Ammon's horn (tissue), 1 donor: ENCODE measurements at regions not wholly inside any gene's neighbourhood (a gene's known extent, or its start where the extent isn't known, plus 50 kb on each side); places are given as distances from the start of the nearest gene placed in this dataset.
A peak's percentile ranks its signal among the peaks of the same experiment; 100 is the strongest.

ENCODE experiments used
- DNase-seq: peaks from one replicate; pipeline ENCODE4 v3.0.0-alpha.2; 2016; ENCODE audit warnings: low spot score

DNA sequence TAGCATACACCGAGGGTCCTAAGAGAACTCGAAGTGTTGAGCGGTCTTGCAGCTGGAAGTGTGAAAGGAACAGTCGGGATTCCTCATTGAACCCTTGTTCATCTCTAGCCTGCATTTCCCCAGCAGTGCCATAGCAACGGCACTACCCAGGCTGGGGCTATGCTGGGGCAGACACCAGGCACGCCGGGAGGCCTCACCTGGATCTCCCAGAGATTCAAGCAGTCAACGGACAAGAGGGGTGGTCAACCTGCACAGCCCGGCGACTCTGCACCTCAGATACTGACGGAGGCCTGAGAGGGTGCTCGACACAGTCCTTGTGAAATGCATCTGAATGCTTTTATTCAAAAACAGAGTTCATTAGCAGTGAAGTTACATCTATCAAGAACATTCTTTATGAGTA is 604.2 kb downstream of the GALR1 start:
- DNase-seq = no peak

- peak; percentile 40 for DNase-seq
Measured at GRCh38 chr18:77857678-77858655, 608.3 kb downstream of the GALR1 start.

GRCh38 chr18:77859634-77860033 is 610.0 kb downstream of the GALR1 start:
- DNase-seq = no peak

- no peak for DNase-seq
Measured at GRCh38 chr18:77862066-77862757, 612.6 kb downstream of the GALR1 start.

DNA sequence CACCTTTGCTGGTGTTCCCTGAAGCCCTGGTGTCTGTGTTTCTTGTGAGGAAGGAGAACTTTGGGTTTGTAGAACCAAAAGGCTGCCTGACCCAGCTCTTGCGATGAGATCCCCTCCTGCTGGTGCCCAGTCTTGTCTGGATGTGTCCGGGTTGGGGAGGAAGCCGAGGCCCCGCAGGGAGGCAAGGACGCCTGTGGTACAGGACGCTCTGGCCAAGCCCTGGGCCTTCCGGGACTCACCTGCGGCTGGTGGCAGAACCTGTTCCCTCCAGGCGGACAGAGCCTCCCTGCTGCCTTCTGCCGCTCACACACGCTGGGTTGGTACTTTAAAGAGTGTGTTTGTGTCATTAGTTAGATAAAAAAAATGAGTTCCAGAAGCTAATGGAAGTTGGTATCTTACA is 616.2 kb downstream of the GALR1 start:
- DNase-seq = no peak

DNA sequence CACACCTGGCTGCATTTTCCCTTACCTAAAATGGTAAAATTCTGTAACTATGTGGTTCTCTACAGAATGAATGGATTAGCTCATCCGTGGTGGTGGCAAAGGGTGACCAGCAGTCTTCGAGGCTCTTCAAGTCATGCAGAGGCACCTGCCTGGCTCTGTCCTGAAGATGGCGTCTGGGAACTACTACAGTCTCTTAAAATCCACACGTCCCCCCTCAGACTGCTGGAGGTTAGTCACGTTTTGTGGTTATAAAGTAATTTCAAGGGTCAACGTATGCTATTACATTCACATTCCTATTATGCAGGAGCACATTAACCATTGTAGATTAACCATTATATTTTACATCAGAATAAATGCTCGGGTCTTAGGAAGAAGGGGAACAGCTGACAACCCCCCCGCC is 616.7 kb downstream of the GALR1 start:
- no peak for DNase-seq

DNA sequence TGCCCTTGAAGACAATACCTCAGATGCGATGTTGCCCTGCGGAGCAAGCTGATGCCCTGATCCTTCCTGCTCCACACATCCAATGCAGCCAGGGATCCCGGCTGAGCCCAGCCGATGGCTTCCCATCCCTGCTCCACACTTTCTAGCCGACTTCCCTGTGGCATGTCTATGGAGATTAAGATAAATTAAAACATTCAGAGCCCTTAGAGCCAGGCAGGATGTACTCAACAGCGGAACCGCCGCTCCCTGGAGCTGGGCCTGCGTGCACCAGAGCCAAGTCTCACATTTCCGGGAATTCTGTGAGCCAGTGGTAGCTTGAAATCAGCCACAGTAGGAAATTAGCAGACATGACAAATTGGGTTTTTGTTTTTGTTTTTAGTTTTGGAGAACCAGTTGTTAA is 620.6 kb downstream of the GALR1 start:
- no peak for DNase-seq

GRCh38 chr18:77870894-77871293 is 621.2 kb downstream of the GALR1 start:
- no peak for DNase-seq

GRCh38 chr18:77872166-77872565 is 622.5 kb downstream of the GALR1 start:
- DNase-seq = no peak

GRCh38 chr18:77876319-77876865 is 626.7 kb downstream of the GALR1 start:
- DNase-seq = no peak

- DNase-seq = no peak
Measured at GRCh38 chr18:77879829-77880228, 630.2 kb downstream of the GALR1 start.

- DNase-seq = no peak
Measured at GRCh38 chr18:77884454-77884853, 634.8 kb downstream of the GALR1 start.

GRCh38 chr18:77894060-77894459 is 644.4 kb downstream of the GALR1 start:
- no peak for DNase-seq

- DNase-seq = no peak
Measured at GRCh38 chr18:77895250-77895649, 645.6 kb downstream of the GALR1 start.

- DNase-seq = no peak
Measured at GRCh38 chr18:77896586-77897252, 647.1 kb downstream of the GALR1 start.

DNA sequence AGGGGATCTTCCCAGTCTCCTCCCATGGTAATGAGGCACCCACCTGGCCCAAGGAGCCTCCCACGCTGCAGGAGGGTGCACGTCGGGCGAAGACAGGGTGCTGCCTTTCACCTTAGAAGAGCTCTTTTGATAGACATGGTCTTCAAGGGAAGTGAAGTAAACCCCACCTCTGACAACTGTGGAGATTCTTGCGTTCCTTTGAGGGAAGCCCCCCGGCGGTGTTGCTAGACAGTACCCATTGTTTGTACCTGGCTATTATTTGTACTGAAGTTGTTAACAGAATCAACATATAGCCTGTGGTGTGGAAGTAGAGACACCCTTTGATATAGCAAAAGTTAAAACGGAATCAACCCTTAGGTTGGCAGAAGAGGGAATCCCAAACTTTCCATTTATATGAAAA is 648.0 kb downstream of the GALR1 start:
- DNase-seq = no peak

GRCh38 chr18:77899972-77900754 is 650.5 kb downstream of the GALR1 start:
- DNase-seq = peak; percentile 35

- no peak for DNase-seq
Measured at GRCh38 chr18:77905011-77905410, 655.4 kb downstream of the GALR1 start.

- DNase-seq = no peak
Measured at GRCh38 chr18:77905449-77906055, 655.9 kb downstream of the GALR1 start.

GRCh38 chr18:77906103-77906892 is 656.6 kb downstream of the GALR1 start:
- DNase-seq = no peak
